ENCODE measurements at regions not wholly inside any gene's neighbourhood (a gene's known extent, or its start where the extent isn't known, plus 50 kb on each side); places are given as distances from the start of the nearest gene placed in this dataset.
"Not testable (repeated sequence)": the region's sequence is repeated elsewhere in the genome, so short reads cannot be mapped to it uniquely, and the experiment has no call there.

DNA sequence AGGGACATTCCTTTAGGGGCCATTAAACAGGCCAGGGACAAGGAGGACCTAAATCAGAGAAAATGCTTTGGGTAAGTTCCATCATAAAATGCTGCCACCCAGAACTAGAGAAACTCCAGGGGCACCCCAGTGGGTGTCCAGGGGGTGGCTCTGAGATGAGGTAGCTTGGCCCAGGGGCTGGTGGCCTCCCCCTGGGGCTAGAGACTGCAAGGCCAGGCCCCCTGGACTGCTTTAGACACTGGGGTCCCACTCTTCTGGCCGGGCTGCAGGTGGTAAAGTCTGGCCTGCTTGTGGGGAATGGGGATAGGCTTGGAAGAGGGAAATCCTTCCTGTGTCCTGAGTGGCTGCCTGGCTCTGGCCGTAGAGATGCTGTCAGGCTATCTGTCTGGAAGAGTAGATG lies 169.6 kb upstream of the PODXL start:
- no peak for DNase-seq (ENCODE audit: low read depth)

- DNase-seq (ENCODE audit: low read depth): no peak
These were observed 168.4 kb upstream of the PODXL start for GRCh38 chr7:131724776-131725345.

DNA sequence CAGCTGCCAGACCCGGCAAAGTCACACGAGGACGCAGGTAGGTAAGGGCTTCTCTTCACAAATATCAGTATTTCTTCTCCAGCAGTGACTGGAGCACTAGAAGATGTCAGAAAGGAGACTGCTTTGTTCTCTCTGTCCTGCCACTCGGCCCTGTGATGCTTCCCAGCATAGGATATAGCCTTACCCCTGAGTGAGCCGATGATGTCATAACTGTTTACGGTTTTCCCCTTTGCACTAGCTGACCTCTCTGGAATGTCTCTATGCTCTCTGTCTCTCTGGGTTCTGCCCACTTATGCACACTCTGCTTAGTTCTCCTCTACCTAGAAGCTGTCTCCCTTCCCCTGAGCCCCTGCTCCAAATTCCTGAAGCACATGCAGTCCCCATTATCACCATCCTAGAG lies 167.5 kb upstream of the PODXL start:
- peak; percentile 16 for DNase-seq (ENCODE audit: low read depth)

- no peak for DNase-seq (ENCODE audit: low read depth)
These were observed 165.9 kb upstream of the PODXL start for GRCh38 chr7:131722371-131722770.

- no peak for DNase-seq (ENCODE audit: low read depth)
These were observed 165.2 kb upstream of the PODXL start for GRCh38 chr7:131721660-131722059.

DNA sequence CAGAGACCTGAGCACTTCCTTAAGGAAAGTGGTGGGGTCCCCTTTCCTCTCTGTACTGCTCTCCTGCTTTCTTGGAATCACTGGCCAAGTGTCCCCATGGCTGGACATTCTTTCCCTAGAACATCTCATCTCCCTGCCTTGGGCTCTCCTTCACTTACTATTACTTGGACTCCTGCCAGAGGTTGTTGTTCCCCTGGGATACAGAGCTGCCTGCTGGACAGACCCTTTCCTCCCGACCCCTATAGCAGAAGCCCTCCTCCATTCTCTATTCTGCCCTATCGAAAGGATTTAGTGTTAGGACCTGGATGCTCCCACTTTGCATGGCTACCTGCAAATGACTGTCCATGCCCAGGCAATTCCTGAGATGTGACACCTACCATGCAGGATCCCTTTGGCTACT lies 164.3 kb upstream of the PODXL start:
- no peak for DNase-seq (ENCODE audit: low read depth)

- no peak for DNase-seq (ENCODE audit: low read depth)
These were observed 160.8 kb upstream of the PODXL start for GRCh38 chr7:131717181-131717580.

- DNase-seq (ENCODE audit: low read depth): no peak
These were observed 142.9 kb upstream of the PODXL start for GRCh38 chr7:131699323-131699722.

- DNase-seq (ENCODE audit: low read depth): peak; percentile 13
These were observed 135.9 kb upstream of the PODXL start for GRCh38 chr7:131692131-131692960.

- no peak for DNase-seq (ENCODE audit: low read depth)
These were observed 135.2 kb upstream of the PODXL start for GRCh38 chr7:131691454-131692130.

GRCh38 chr7:131690441-131690840 lies 134.0 kb upstream of the PODXL start:
- DNase-seq (ENCODE audit: low read depth): no peak

DNA sequence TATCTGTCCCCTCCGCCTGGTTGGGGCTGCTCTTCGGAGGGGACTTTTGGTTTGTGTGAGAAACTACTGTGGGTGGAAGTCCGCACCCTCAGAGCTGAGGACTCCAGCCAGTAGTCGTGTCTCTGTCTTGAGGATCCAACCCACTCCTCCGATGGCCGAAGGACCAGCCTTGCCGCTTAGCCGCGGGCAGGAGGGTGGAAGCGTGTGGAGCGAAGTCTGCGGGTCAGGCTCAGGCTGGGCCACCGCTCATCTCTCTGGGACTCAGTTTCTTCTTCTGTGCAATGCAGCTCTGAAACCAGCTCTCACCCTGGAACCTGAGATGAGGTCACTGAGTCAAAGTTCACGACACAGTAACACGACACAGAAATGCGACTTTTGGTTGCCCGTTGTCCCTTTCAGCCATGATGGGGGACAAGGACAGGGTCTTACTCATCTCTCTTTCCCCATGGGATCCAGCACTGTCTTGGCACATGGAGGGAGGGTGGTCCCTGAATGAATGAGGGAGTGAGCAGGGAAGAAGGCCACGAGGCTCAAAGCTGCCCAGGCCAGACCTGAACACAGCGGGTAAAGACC lies 133.3 kb upstream of the PODXL start:
- DNase-seq (ENCODE audit: low read depth): no peak

DNA sequence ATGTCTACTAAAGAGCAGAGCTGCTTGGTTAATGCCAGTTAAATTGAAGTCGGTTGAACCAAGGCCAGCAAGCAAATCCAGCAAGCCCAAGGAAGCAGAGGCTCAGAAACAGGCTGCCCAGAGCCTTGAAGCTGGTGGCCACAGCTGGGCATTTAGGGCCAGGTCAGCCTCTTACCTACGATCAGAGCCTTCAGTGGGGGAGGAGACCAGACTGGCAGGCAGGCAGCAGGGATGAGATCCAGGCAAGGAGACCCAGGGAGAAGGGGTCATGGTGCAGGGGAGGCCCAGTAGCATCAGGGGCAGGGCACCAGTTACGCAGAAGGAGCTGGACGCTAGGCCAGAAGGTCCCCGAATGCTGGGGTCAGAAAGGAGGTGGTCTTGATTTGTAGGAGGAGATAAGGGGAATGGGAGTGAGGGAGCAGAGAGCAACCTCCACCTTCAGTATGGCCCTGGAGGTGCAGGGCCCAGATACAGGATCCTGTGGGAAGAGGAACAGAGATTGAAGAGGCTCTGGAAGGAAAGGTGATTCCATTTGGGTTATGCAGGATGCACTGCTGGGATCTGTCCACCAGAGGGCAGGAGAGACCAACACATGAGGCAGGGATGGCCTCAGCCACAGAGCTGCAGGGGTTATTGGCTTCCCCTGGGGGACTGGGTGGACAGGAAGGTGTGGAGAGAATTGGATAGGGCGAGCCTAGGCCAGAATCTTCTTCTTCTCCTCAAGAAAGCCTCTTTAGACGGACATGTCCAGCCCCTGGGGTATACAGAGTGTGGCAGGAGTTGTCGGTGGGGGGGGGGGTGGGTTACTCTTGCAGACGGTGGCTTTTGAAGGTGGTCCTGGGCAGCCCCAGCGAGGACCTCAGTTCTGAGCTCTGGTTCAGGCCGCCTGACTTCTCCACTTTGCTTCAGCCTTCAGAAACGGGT lies 132.6 kb upstream of the PODXL start:
- DNase-seq (ENCODE audit: low read depth): peak; percentile 27

DNA sequence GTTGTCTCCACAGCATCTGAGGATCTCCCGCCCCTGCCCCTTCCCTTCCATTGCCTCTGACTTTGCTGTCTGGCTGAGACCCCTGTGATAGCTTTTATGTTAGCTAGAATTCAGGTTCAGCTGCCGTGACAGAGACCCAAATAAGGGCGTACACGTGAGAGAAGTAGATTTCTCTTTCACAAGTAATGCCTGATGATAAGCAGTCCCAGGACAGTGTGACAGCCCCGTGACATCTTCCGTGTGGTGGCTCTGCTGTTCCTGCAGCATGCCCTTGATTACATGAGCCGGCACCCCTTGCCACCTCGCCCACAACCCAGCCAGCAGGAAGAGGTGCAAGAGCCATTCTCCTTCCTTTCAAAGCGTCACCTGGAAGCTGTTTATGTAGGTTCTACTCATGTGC lies 130.9 kb upstream of the PODXL start:
- no peak for DNase-seq (ENCODE audit: low read depth)

DNA sequence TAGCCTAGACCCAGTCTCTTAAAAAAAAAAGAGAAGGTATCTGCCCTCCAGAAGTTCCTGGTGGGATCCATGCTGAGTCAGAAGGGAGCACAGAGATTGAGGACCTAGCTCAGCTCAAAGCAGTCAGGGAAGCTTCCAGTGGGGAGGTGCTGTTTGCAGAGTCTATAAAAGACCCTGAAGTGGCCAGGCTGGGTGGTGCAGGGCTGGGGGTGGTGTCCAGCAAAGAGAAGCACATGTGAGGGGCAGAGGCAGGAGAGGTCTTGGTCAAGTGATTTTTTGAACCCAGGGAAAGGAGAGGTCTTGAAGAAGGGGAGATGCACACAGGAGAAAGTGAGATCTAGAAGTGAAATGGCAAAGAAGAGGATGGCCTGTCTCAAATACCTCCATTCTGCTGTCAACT lies 130.4 kb upstream of the PODXL start:
- DNase-seq (ENCODE audit: low read depth): no peak

DNA sequence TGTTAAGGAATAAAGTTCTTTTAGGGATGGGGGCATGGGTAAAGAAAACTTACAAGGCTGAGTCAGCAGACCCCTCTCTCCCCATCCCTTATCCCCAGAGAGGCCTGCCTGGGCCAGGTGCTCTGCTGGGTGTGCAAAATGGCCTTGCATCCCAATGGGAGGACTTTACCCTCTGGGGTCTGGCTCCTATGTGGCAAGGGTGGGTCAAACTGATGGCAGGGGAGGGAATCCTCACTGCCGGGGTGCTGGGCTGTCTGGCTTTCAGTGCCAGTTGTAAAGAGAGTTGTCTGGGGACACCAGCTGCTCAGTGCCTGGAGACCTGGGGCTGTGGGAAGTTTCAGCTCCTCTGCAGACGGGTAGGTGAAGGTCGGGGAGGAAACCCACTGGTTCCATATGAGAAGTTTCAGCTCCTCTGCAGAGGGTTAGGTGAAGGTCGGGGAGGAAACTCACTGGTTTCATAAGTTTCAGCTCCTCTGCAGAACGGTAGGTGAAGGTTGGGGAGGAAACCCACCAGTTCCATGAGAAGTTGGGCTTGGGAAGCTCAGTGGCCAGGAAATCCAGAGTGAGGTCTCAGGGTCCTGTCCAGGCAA lies 127.2 kb upstream of the PODXL start:
- no peak for DNase-seq (ENCODE audit: low read depth)

DNA sequence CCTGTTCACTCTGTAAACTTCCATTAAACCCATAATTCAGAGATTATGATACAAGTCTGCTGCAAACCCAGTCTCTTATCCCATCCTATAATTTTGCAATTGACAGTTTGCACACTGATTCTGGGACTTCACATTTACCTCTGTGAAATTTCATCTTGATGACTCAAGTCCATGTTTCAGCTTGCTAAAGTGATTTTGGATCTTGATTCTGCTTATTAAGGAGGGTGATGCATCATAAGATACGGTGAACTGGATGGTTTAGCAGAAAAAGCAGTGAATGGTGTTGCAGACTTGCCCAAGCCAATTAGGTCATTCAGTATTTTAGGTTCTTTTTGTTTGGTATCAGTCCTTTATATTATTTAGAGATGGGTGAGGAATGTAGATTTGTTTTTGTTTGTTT lies 125.5 kb upstream of the PODXL start:
- DNase-seq (ENCODE audit: low read depth): no peak

DNA sequence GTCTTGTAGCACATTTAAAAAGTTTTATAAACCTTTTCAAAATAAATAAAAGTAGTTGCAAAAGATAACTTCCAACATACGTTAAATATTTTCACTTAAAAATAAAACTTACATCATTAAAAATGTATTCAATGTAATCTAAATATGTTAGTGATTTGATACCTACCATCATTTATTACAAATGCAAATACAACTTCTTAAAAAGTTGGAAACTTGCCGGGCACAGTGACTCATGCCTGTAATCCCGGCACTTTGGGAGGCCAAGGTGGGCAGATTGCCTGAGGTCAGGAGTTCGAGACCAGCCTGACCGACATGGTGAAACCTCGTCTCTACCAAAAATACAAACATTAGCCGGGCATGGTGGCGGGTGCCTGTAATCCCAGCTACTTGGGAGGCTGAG lies 122.6 kb upstream of the PODXL start:
- not testable (repeated sequence) for DNase-seq (ENCODE audit: low read depth)

DNA sequence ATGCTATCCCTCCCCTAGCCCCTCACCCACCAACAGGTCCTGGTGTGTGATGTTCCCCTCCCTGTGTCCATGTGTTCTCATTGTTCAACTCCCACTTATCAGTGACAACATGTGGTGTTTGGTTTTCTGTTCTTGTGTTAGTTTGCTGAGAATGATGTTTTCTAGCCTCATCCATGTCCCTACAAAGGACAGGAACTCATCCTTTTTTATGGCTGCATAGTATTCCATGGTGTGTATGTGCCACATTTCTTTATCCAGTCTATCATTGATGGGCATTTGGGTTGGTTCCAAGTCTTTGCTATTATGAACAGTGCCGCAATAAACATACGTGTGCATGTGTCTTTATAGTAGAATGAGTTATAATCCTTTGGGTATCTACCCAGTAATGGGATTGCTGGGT lies 120.4 kb upstream of the PODXL start:
- not testable (repeated sequence) for DNase-seq (ENCODE audit: low read depth)

GRCh38 chr7:131674131-131674530 lies 117.7 kb upstream of the PODXL start:
- DNase-seq (ENCODE audit: low read depth): no peak

GRCh38 chr7:131673576-131673975 lies 117.1 kb upstream of the PODXL start:
- DNase-seq (ENCODE audit: low read depth): no peak
